HFF-Myc (cell line): ENCODE measurements at regions not wholly inside any gene's neighbourhood (a gene's known extent, or its start where the extent isn't known, plus 50 kb on each side); places are given as distances from the start of the nearest gene placed in this dataset.

ENCODE experiments used
- DNase-seq: peaks from one replicate; pipeline ENCODE4 v3.0.0-alpha.2; 2011; ENCODE audit warnings: low read depth; ENCODE audit errors: extremely low read depth
- H3K4me3 ChIP-seq: replicated peaks from 2 replicates; pipeline ENCODE4 v1.5.1; 2011; ENCODE audit warnings: low read depth, mild to moderate bottlenecking, control low read depth, low read length
- TF ChIP-seq, protein P1 (sequence below): IDR thresholded peaks from 2 replicates; pipeline ENCODE4 v1.5.1; 2012; ENCODE audit warnings: mild to moderate bottlenecking, low read depth, low read length, control low read depth; ENCODE audit errors: missing control alignments

- no peak overlapping the region for H3K4me3 ChIP-seq
- TF ChIP-seq, protein P1, sequence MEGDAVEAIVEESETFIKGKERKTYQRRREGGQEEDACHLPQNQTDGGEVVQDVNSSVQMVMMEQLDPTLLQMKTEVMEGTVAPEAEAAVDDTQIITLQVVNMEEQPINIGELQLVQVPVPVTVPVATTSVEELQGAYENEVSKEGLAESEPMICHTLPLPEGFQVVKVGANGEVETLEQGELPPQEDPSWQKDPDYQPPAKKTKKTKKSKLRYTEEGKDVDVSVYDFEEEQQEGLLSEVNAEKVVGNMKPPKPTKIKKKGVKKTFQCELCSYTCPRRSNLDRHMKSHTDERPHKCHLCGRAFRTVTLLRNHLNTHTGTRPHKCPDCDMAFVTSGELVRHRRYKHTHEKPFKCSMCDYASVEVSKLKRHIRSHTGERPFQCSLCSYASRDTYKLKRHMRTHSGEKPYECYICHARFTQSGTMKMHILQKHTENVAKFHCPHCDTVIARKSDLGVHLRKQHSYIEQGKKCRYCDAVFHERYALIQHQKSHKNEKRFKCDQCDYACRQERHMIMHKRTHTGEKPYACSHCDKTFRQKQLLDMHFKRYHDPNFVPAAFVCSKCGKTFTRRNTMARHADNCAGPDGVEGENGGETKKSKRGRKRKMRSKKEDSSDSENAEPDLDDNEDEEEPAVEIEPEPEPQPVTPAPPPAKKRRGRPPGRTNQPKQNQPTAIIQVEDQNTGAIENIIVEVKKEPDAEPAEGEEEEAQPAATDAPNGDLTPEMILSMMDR: no peak
- no peak for DNase-seq
These were observed 80.1 kb upstream of the NXT1 start for GRCh38 chr20:23270382-23270911.

- TF ChIP-seq, protein P1: no peak
- DNase-seq: no peak
- H3K4me3 ChIP-seq: no peak overlapping the region
These were observed 80.6 kb upstream of the NXT1 start for GRCh38 chr20:23269954-23270353.

DNA sequence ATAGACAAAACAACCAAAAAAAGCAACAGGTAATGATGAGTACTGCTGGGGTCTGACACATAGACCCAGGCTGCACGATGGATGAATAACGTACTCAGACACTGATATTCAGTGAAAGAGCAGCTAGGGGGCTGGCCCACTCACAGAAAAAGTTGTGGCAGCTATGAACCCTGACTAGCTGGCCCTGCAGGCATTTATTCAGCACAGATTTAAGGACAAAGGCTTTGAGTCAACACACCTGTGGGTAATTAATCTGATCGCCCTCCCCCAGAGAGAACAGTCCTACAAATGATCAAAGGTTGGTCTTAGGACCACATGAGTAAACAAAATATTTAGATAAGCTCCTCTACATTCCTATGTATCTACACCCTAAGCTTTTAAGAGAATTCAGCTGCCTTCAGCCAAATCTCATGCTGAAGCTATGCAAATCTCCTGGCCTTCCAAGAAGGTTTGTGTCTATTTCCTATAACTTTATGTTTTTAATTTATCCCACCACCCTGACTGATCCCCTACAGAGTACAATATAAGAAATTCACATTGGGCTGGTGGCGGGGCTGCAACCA lies 81.7 kb upstream of the NXT1 start:
- no peak overlapping the region for H3K4me3 ChIP-seq
- DNase-seq: no peak
- TF ChIP-seq, protein P1: no peak

GRCh38 chr20:23267909-23268308 lies 82.7 kb upstream of the NXT1 start:
- DNase-seq: no peak
- TF ChIP-seq, protein P1: no peak
- no peak overlapping the region for H3K4me3 ChIP-seq

GRCh38 chr20:23266530-23267398 lies 83.8 kb upstream of the NXT1 start:
- no peak overlapping the region for H3K4me3 ChIP-seq
- TF ChIP-seq, protein P1: no peak
- DNase-seq: no peak

- TF ChIP-seq, protein P1: no peak
- no peak for DNase-seq
- H3K4me3 ChIP-seq: no peak overlapping the region
These were observed 85.4 kb upstream of the NXT1 start for GRCh38 chr20:23265226-23265625.
